Naive thymus-derived CD4-positive, alpha-beta T cell (primary cell): ENCODE measurements at regions not wholly inside any gene's neighbourhood (a gene's known extent, or its start where the extent isn't known, plus 50 kb on each side); places are given as distances from the start of the nearest gene placed in this dataset.

Experiments
- ATAC-seq: fragments of 150-1000 bp; cut with Tn5 transposase; 2 replicates; pipeline ENCODE4 v1.10.0; 2021; ENCODE audit warnings: mild to moderate bottlenecking, moderate library complexity
- CTCF ChIA-PET: fragments of 350-600 bp; sonication (Branson Sonifier 250); formaldehyde crosslinking; loops from one replicate; lab custom pipeline; 2021; ENCODE audit warnings: antibody characterized with exemption; lab: Charles Lee
- POLR2A ChIA-PET: fragments of 350-600 bp; sonication (Branson Sonifier 250); formaldehyde crosslinking; loops from one replicate; lab custom pipeline; 2021; ENCODE audit warnings: antibody characterized with exemption, inconsistent platforms; lab: Charles Lee
- DNase-seq, 9 donors: peaks; one replicate each; pipeline versions ENCODE4 v3.0.0 to v3.0.0-alpha.2; 2020 to 2022; ENCODE audit warnings: mixed read lengths in 1 of 9
- H3K27ac ChIP-seq: one replicate; pipeline ENCODE4 v1.7.0; 2013; ENCODE audit warnings: mild to moderate bottlenecking, low read depth, low read length, moderate library complexity
- H3K27me3 ChIP-seq, 2 donors: one replicate each; pipeline ENCODE4 v1.7.0; 2013; ENCODE audit warnings: low read length in 2 of 2, mild to moderate bottlenecking in 2 of 2, moderate library complexity in 2 of 2; ENCODE audit not compliant: control insufficient read depth in 2 of 2, insufficient read depth in 2 of 2
- H3K36me3 ChIP-seq, 3 experiments: 1 replicate in 2 of 3; 2 replicates in 1 of 3; pipeline ENCODE4 v1.7.0; 2013; ENCODE audit warnings: low read length in 3 of 3, mild to moderate bottlenecking in 3 of 3, moderate library complexity in 1 of 3; ENCODE audit not compliant: insufficient read depth in 3 of 3, control insufficient read depth in 2 of 3
- H3K4me1 ChIP-seq, 2 donors: one replicate each; pipeline ENCODE4 v1.7.0; 2013; ENCODE audit warnings: low read length in 2 of 2, mild to moderate bottlenecking in 2 of 2, moderate library complexity in 1 of 2; ENCODE audit not compliant: control insufficient read depth in 2 of 2, insufficient read depth in 2 of 2
- H3K4me3 ChIP-seq: 2 replicates; pipeline ENCODE4 v1.7.0; 2013; ENCODE audit warnings: mild to moderate bottlenecking, low read length
- H3K9me3 ChIP-seq, 3 experiments: 1 replicate in 2 of 3; 2 replicates in 1 of 3; pipeline ENCODE4 v1.7.0; 2013; ENCODE audit warnings: low read length in 3 of 3; ENCODE audit not compliant: control insufficient read depth in 2 of 3
- H3K27ac Mint-ChIP-seq, 9 donors: one replicate each; pipeline ENCODE4 v1.8.0; 2020 to 2022; ENCODE audit warnings: mixed read lengths in 9 of 9, mild to moderate bottlenecking in 8 of 9, moderate library complexity in 5 of 9, inconsistent platforms in 2 of 9
- H3K27me3 Mint-ChIP-seq, 5 donors: one replicate each; pipeline ENCODE4 v1.8.0; 2021 to 2022; ENCODE audit warnings: mixed read lengths in 5 of 5, mild to moderate bottlenecking in 1 of 5
- H3K36me3 Mint-ChIP-seq, 5 donors: one replicate each; pipeline ENCODE4 v1.8.0; 2020 to 2022; ENCODE audit warnings: mixed read lengths in 5 of 5, mild to moderate bottlenecking in 3 of 5, inconsistent platforms in 1 of 5
- H3K4me1 Mint-ChIP-seq, 7 donors: one replicate each; pipeline ENCODE4 v1.8.0; 2020 to 2022; ENCODE audit warnings: mixed read lengths in 7 of 7, mild to moderate bottlenecking in 3 of 7, inconsistent platforms in 1 of 7
- H3K4me3 Mint-ChIP-seq, 10 donors: one replicate each; pipeline ENCODE4 v1.8.0; 2020 to 2022; ENCODE audit warnings: mild to moderate bottlenecking in 10 of 10, mixed read lengths in 10 of 10, moderate library complexity in 6 of 10, inconsistent platforms in 2 of 10
- H3K9me3 Mint-ChIP-seq, 11 donors: one replicate each; pipeline ENCODE4 v1.8.0; 2020 to 2022; ENCODE audit warnings: mixed read lengths in 11 of 11, mild to moderate bottlenecking in 4 of 11, inconsistent platforms in 1 of 11, moderate library complexity in 1 of 11
- intact Hi-C, 2 donors: fragments of 100-400 bp; cut with micrococcal nuclease; formaldehyde crosslinking; loops; one replicate each; pipeline ENCODE4 v1.15.1; 2023

- intact Hi-C loops, result no loop called here
- peaks cover 0 to 20% (median 2%) of the 10 kb centered on the region in 11 donors for H3K9me3 Mint-ChIP-seq
- no peaks in the 10 kb centered on the region for H3K36me3 Mint-ChIP-seq
- no peak for DNase-seq
- no peak overlapping the region for H3K4me3 Mint-ChIP-seq
- ATAC-seq, result no peak
- H3K36me3 ChIP-seq, result no peaks in the 10 kb centered on the region
- no peak overlapping the region for H3K27ac Mint-ChIP-seq
- no peak overlapping the region for H3K4me3 ChIP-seq
- POLR2A ChIA-PET, result no interaction called here
- no peaks in the 10 kb centered on the region for H3K9me3 ChIP-seq
- CTCF ChIA-PET, result no interaction called here
- no peaks in the 10 kb centered on the region for H3K27me3 ChIP-seq
- H3K27me3 Mint-ChIP-seq, result no peaks in the 10 kb centered on the region
- H3K27ac ChIP-seq, result no peak overlapping the region
- no peaks in the 10 kb centered on the region for H3K4me1 ChIP-seq
- H3K4me1 Mint-ChIP-seq, result no peaks in the 10 kb centered on the region
Measured at GRCh38 chr12:58727521-58727920, 192.8 kb downstream of the LRIG3 start.

GRCh38 chr12:58728397-58728796 is 191.9 kb downstream of the LRIG3 start:
- DNase-seq, result no peak
- CTCF ChIA-PET, result no interaction called here
- Mint-ChIP-seq H3K9me3 (peaks cover 0 to 20% (median 2%) of the 10 kb centered on the region in 11 donors), H3K27me3 (no peaks in the 10 kb centered on the region), H3K4me3 (no peak overlapping the region), H3K27ac (no peak overlapping the region), H3K4me1 (no peaks in the 10 kb centered on the region), H3K36me3 (no peaks in the 10 kb centered on the region)
- H3K27ac ChIP-seq, result no peak overlapping the region
- no peaks in the 10 kb centered on the region for H3K9me3 ChIP-seq
- POLR2A ChIA-PET, result no interaction called here
- H3K4me1 ChIP-seq, result no peaks in the 10 kb centered on the region
- no peaks in the 10 kb centered on the region for H3K27me3 ChIP-seq
- intact Hi-C loops, result no loop called here
- no peak overlapping the region for H3K4me3 ChIP-seq
- H3K36me3 ChIP-seq, result no peaks in the 10 kb centered on the region
- ATAC-seq, result no peak

GRCh38 chr12:58731096-58731495 is 189.2 kb downstream of the LRIG3 start:
- POLR2A ChIA-PET, result no interaction called here
- ATAC-seq, result no peak
- Mint-ChIP-seq H3K4me1 (no peaks in the 10 kb centered on the region), H3K4me3 (no peak overlapping the region), H3K9me3 (peaks cover 0 to 13% (median 2%) of the 10 kb centered on the region in 11 donors), H3K27me3 (no peaks in the 10 kb centered on the region), H3K36me3 (no peaks in the 10 kb centered on the region), H3K27ac (no peak overlapping the region)
- Histone ChIP-seq H3K4me3 (no peak overlapping the region), H3K27ac (no peak overlapping the region), H3K9me3 (no peaks in the 10 kb centered on the region), H3K27me3 (no peaks in the 10 kb centered on the region), H3K4me1 (no peaks in the 10 kb centered on the region), H3K36me3 (no peaks in the 10 kb centered on the region)
- DNase-seq, result no peak
- CTCF ChIA-PET, result no interaction called here
- intact Hi-C loops, result no loop called here

GRCh38 chr12:58732894-58733293 is 187.4 kb downstream of the LRIG3 start:
- Mint-ChIP-seq H3K4me3 (no peak overlapping the region), H3K4me1 (no peaks in the 10 kb centered on the region), H3K27me3 (no peaks in the 10 kb centered on the region), H3K36me3 (no peaks in the 10 kb centered on the region), H3K9me3 (peaks cover 0 to 12% (median 0%) of the 10 kb centered on the region in 11 donors), H3K27ac (no peak overlapping the region)
- no peak overlapping the region for H3K27ac ChIP-seq
- no peaks in the 10 kb centered on the region for H3K9me3 ChIP-seq
- H3K36me3 ChIP-seq, result no peaks in the 10 kb centered on the region
- DNase-seq (no peak), ATAC-seq (no peak)
- no peaks in the 10 kb centered on the region for H3K4me1 ChIP-seq
- ChIA-PET POLR2A (no interaction called here), CTCF (no interaction called here)
- H3K4me3 ChIP-seq, result no peak overlapping the region
- intact Hi-C loops, result no loop called here
- H3K27me3 ChIP-seq, result no peaks in the 10 kb centered on the region

- ChIA-PET CTCF (no interaction called here), POLR2A (no interaction called here)
- Mint-ChIP-seq H3K4me3 (no peak overlapping the region), H3K9me3 (peaks cover 0 to 19% (median 7%) of the 10 kb centered on the region in 11 donors), H3K27me3 (no peaks in the 10 kb centered on the region), H3K4me1 (no peaks in the 10 kb centered on the region), H3K36me3 (no peaks in the 10 kb centered on the region), H3K27ac (no peak overlapping the region)
- ATAC-seq (no peak), DNase-seq (no peak)
- Histone ChIP-seq H3K27me3 (no peaks in the 10 kb centered on the region), H3K36me3 (no peaks in the 10 kb centered on the region), H3K4me3 (no peak overlapping the region), H3K27ac (no peak overlapping the region), H3K4me1 (no peaks in the 10 kb centered on the region), H3K9me3 (no peaks in the 10 kb centered on the region)
- intact Hi-C loops, result no loop called here
Measured at GRCh38 chr12:58741226-58741625, 179.1 kb downstream of the LRIG3 start.

- intact Hi-C loops, result no loop called here
- H3K27me3 ChIP-seq, result no peaks in the 10 kb centered on the region
- no peak overlapping the region for H3K4me3 ChIP-seq
- ATAC-seq (no peak), DNase-seq (no peak)
- H3K27ac Mint-ChIP-seq, result no peak overlapping the region
- no peak overlapping the region for H3K27ac ChIP-seq
- H3K27me3 Mint-ChIP-seq, result no peaks in the 10 kb centered on the region
- H3K4me1 ChIP-seq, result no peaks in the 10 kb centered on the region
- POLR2A ChIA-PET, result no interaction called here
- peaks cover 2 to 29% (median 8%) of the 10 kb centered on the region in 11 donors for H3K9me3 Mint-ChIP-seq
- H3K36me3 ChIP-seq, result no peaks in the 10 kb centered on the region
- H3K4me3 Mint-ChIP-seq, result no peak overlapping the region
- no peaks in the 10 kb centered on the region for H3K4me1 Mint-ChIP-seq
- CTCF ChIA-PET, result no interaction called here
- no peaks in the 10 kb centered on the region for H3K36me3 Mint-ChIP-seq
- no peaks in the 10 kb centered on the region for H3K9me3 ChIP-seq
Measured at GRCh38 chr12:58745348-58746125, 174.8 kb downstream of the LRIG3 start.

- H3K4me3 ChIP-seq, result no peak overlapping the region
- no peak overlapping the region for H3K4me3 Mint-ChIP-seq
- peaks cover 0 to 23% (median 7%) of the 10 kb centered on the region in 11 donors for H3K9me3 Mint-ChIP-seq
- no peaks in the 10 kb centered on the region for H3K36me3 ChIP-seq
- no peak overlapping the region for H3K27ac Mint-ChIP-seq
- ChIA-PET CTCF (no interaction called here), POLR2A (no interaction called here)
- H3K27ac ChIP-seq, result no peak overlapping the region
- DNase-seq, result no peak
- H3K4me1 ChIP-seq, result no peaks in the 10 kb centered on the region
- ATAC-seq, result no peak
- H3K4me1 Mint-ChIP-seq, result no peaks in the 10 kb centered on the region
- no peaks in the 10 kb centered on the region for H3K36me3 Mint-ChIP-seq
- no peaks in the 10 kb centered on the region for H3K27me3 Mint-ChIP-seq
- H3K27me3 ChIP-seq, result no peaks in the 10 kb centered on the region
- H3K9me3 ChIP-seq, result no peaks in the 10 kb centered on the region
- intact Hi-C loops, result no loop called here
Measured at GRCh38 chr12:58747533-58747932, 172.8 kb downstream of the LRIG3 start.
